Transverse colon (tissue), 4 donors: ENCODE measurements at regions not wholly inside any gene's neighbourhood (a gene's known extent, or its start where the extent isn't known, plus 50 kb on each side); places are given as distances from the start of the nearest gene placed in this dataset.

Source experiments
- DNase-seq: peaks from one replicate; pipeline ENCODE4 v3.0.0-alpha.2; 2019
- H3K27ac ChIP-seq, 4 donors: fragments of 200-600 bp; sonication (generic); 2 replicates each; pipeline ENCODE4 v1.5.1; 2016 to 2018; ENCODE audit warnings: inconsistent platforms in 4 of 4
- H3K27me3 ChIP-seq: fragments of 200-600 bp; sonication (generic); 2 replicates; pipeline ENCODE4 v1.5.1; 2017; ENCODE audit warnings: inconsistent platforms
- H3K36me3 ChIP-seq, 4 donors: fragments of 200-600 bp; sonication (generic); 2 replicates each; pipeline ENCODE4 v1.5.1; 2017 to 2019; ENCODE audit warnings: inconsistent platforms in 4 of 4
- H3K4me1 ChIP-seq, 4 donors: fragments of 200-600 bp; sonication (generic); 2 replicates each; pipeline ENCODE4 v1.5.1; 2017 to 2020; ENCODE audit warnings: inconsistent platforms in 4 of 4
- H3K4me3 ChIP-seq, 4 donors: fragments of 200-600 bp; sonication (generic); 1 replicate in 1 of 4; 2 replicates in 3 of 4; pipeline versions ENCODE4 v1.5.1 to v1.6.1; 2017 to 2019; ENCODE audit warnings: inconsistent platforms in 4 of 4
- H3K9me3 ChIP-seq, 2 donors: fragments of 200-600 bp; sonication (generic); 2 replicates each; pipeline ENCODE4 v1.5.1; 2017 to 2019; ENCODE audit warnings: inconsistent platforms in 2 of 2
- EP300 ChIP-seq: sonication (generic); formaldehyde crosslinking; IDR thresholded peaks from one replicate; pipeline ENCODE4 v1.6.1; 2017; ENCODE audit warnings: antibody characterized with exemption, low read depth
- POLR2A ChIP-seq: fragments of 450-650 bp; IDR thresholded peaks from one replicate; pipeline ENCODE4 v1.6.1; 2016; ENCODE audit warnings: antibody characterized with exemption, mild to moderate bottlenecking, moderate library complexity
- POLR2AphosphoS5 ChIP-seq, 3 donors: sonication (generic); formaldehyde crosslinking; IDR thresholded peaks; one replicate each; pipeline ENCODE4 v1.6.1; 2016; ENCODE audit warnings: antibody characterized with exemption in 3 of 3
- WGBS, 2 donors: methylation state at CpG; one replicate each; pipeline ENCODE4 v1.1.5; 2018; ENCODE audit warnings: low coverage in 1 of 2; 5-methylcytosine and 5-hydroxymethylcytosine counted together
- in situ Hi-C, 4 donors: fragments of 200-750 bp; cut with MboI; loops; one replicate each; pipeline versions ENCODE4 v1.15.0 to v1.15.1; 2017; ENCODE audit warnings: low sequenced_read_pairs in 3 of 4, low pct_ligation_motif_present in 1 of 4, low pct_unique_long_range_greater_than_20kb in 1 of 4
- intact Hi-C: fragments of 100-400 bp; cut with DNase I; formaldehyde crosslinking; loops from one replicate; pipeline ENCODE4 v1.15.1; 2023; ENCODE audit warnings: low total_unique reads
- TF ChIP-seq, protein P1 (sequence below), 5 experiments: fragments of 200-600 bp in 3 of 5; fragments of 450-650 bp in 2 of 5; sonication (generic) in 3 of 5; IDR thresholded peaks; 1 replicate in 2 of 5; 2 replicates in 3 of 5; pipeline ENCODE4 v1.5.1; 2016 to 2017; ENCODE audit warnings: antibody characterized with exemption in 5 of 5, inconsistent platforms in 3 of 5, mild to moderate bottlenecking in 2 of 5, moderate library complexity in 1 of 5

DNA sequence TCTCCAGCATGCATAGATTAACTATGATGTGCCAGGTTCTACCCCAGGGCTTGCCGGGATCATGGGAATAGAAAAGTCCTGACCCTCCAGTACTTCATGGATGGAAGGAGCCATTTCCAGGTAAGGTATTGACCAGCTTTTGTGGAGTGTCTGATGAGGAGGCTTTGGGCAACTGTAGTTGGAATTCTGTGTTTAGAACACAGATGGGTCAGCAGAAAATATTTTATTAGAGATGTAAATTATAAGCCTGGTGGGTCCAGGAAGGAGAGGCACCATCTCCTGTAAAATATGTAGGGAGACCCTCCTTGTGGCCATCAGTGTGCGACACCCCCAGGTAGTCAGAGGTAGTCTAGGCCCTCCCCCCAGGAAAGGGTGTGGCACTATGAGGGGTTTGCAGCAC lies 156.2 kb downstream of the IRX1 start:
- 73 to 80% methylated on average over 1 to 2 of the region's 2 CpGs for WGBS, 2 donors
- H3K4me3 ChIP-seq = no peak overlapping the region
- DNase-seq = no peak
- in situ Hi-C loops = no loop called here
- no peaks in the 10 kb centered on the region for H3K4me1 ChIP-seq
- H3K27ac ChIP-seq = no peak overlapping the region
- intact Hi-C loops = no loop called here
- no peaks in the 10 kb centered on the region for H3K36me3 ChIP-seq
- H3K9me3 ChIP-seq = peaks cover 0 to 5% of the 10 kb centered on the region in 2 donors
- no peaks in the 10 kb centered on the region for H3K27me3 ChIP-seq
- TF ChIP-seq EP300 = no peak
- no peak for TF ChIP-seq POLR2A
- TF ChIP-seq, protein P1, sequence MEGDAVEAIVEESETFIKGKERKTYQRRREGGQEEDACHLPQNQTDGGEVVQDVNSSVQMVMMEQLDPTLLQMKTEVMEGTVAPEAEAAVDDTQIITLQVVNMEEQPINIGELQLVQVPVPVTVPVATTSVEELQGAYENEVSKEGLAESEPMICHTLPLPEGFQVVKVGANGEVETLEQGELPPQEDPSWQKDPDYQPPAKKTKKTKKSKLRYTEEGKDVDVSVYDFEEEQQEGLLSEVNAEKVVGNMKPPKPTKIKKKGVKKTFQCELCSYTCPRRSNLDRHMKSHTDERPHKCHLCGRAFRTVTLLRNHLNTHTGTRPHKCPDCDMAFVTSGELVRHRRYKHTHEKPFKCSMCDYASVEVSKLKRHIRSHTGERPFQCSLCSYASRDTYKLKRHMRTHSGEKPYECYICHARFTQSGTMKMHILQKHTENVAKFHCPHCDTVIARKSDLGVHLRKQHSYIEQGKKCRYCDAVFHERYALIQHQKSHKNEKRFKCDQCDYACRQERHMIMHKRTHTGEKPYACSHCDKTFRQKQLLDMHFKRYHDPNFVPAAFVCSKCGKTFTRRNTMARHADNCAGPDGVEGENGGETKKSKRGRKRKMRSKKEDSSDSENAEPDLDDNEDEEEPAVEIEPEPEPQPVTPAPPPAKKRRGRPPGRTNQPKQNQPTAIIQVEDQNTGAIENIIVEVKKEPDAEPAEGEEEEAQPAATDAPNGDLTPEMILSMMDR (IDR thresholded peaks at IDR 0.05) = no peak
- no peak for TF ChIP-seq POLR2AphosphoS5 (IDR thresholded peaks at IDR 0.05)

DNA sequence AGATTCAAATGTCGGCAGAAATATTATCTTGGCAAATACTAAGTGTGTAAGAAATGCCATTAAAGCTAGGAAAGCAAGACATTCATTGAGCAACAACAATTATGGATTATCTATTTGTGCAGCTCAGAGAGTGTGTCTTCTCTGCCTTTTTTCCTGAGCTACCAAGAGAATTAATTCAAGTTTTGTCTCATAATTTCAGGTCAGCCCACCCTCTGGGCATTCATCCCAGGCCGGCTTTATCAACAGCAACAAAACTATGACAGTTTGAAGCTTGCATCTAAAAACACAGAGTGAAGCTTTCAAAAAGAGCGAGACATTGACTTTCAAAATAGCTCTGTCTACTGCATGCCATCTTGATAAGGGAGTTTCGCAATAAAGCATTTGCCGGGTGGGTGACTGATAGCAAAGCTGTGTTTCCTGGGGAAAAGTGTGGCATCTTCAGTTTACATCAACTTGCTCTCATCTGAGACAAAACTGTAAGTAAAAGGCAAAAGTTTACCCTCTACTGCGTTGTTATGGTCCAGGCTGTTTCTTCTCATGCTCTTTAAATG lies 182.4 kb downstream of the IRX1 start:
- Histone ChIP-seq H3K36me3 (no peaks in the 10 kb centered on the region), H3K27me3 (no peaks in the 10 kb centered on the region), H3K4me1 (no peaks in the 10 kb centered on the region), H3K9me3 (no peaks in the 10 kb centered on the region), H3K27ac (no peak overlapping the region), H3K4me3 (no peak overlapping the region)
- no peak for DNase-seq
- intact Hi-C loops (no loop called here), in situ Hi-C loops (no loop called here)
- TF ChIP-seq EP300 = no peak
- TF ChIP-seq POLR2A = no peak
- TF ChIP-seq POLR2AphosphoS5 (IDR thresholded peaks at IDR 0.05) = no peak
- TF ChIP-seq, protein P1 (IDR thresholded peaks at IDR 0.05) = no peak
- 55 to 77% methylated on average over 4 to 6 of the region's 6 CpGs for WGBS, 2 donors

DNA sequence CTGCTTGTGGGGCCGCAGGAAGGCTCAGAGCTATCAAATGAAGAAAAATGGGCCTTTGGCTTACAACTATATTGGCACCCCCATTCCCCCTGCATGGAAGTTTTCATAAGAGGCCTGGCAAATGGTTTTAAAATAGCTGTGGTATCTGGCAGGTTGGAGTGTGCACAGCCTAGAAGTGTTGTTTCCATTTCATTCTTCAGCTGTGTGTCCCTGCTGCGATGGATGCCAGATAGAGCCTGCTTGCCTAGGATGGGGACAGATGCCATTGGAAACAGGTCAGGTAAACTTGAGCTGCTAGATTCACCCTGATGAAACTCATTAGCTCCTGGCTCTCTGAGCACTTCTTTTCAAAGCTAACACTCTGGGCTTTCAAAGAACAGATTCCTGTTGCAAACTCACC lies 183.3 kb downstream of the IRX1 start:
- H3K9me3 ChIP-seq = no peaks in the 10 kb centered on the region
- TF ChIP-seq POLR2AphosphoS5 (IDR thresholded peaks at IDR 0.05) (no peak), EP300 (no peak), POLR2A (no peak)
- TF ChIP-seq, protein P1 (IDR thresholded peaks at IDR 0.05) = no peak
- no peaks in the 10 kb centered on the region for H3K36me3 ChIP-seq
- WGBS, 2 donors = 83 to 98% methylated on average over 1 to 2 of the region's 2 CpGs
- in situ Hi-C loops (no loop called here), intact Hi-C loops (no loop called here)
- DNase-seq = no peak
- H3K27me3 ChIP-seq = no peaks in the 10 kb centered on the region
- no peaks in the 10 kb centered on the region for H3K4me1 ChIP-seq
- no peak overlapping the region for H3K27ac ChIP-seq
- H3K4me3 ChIP-seq = no peak overlapping the region

DNA sequence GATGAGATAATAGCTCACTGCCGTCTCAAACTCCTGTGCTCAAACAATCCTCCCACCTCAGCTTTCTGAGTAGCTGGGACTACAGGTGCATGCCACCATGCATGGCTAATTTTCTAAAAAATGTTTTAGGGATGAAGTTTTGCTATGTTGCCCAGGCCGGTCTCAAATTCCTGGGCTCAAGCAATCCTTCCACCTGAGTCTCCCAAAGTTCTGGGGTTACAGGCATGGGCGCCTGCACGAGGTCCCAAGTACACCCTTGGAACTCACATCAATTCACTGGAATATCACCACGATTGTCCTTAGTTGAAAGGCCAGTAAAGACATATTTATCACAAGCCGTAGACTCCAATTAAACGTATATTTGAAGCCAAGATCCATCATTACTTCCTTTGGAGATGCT lies 184.6 kb downstream of the IRX1 start:
- H3K4me3 ChIP-seq = no peak overlapping the region
- H3K27me3 ChIP-seq = no peaks in the 10 kb centered on the region
- 82 to 83% methylated on average over 3 to 7 of the region's 7 CpGs for WGBS, 2 donors
- no peak overlapping the region for H3K27ac ChIP-seq
- no peaks in the 10 kb centered on the region for H3K36me3 ChIP-seq
- no peaks in the 10 kb centered on the region for H3K9me3 ChIP-seq
- in situ Hi-C loops (no loop called here), intact Hi-C loops (no loop called here)
- no peaks in the 10 kb centered on the region for H3K4me1 ChIP-seq
- DNase-seq = no peak
- TF ChIP-seq POLR2AphosphoS5 (IDR thresholded peaks at IDR 0.05) = no peak
- TF ChIP-seq EP300 = no peak
- TF ChIP-seq, protein P1 (IDR thresholded peaks at IDR 0.05) = no peak
- TF ChIP-seq POLR2A = no peak
